Neural progenitor cell (in vitro differentiated cells): ENCODE measurements at regions not wholly inside any gene's neighbourhood (a gene's known extent, or its start where the extent isn't known, plus 50 kb on each side); places are given as distances from the start of the nearest gene placed in this dataset.

Source experiments
- DNase-seq: peaks from one replicate; pipeline ENCODE4 v3.0.0-alpha.2; 2016; ENCODE audit warnings: low spot score
- H2AFZ ChIP-seq: fragments of 200-600 bp; sonication (generic); replicated peaks from 2 replicates; pipeline ENCODE4 v1.6.1; 2016; ENCODE audit warnings: antibody characterized with exemption
- H3F3A ChIP-seq: fragments of 200-600 bp; sonication (generic); 2 replicates; pipeline ENCODE4 v1.6.1; 2016; ENCODE audit warnings: antibody characterized with exemption, low read depth
- H3K27ac ChIP-seq: fragments of 200-600 bp; sonication (generic); 2 replicates; pipeline ENCODE4 v1.5.1; 2016; ENCODE audit warnings: mild to moderate bottlenecking
- H3K27me3 ChIP-seq: fragments of 200-600 bp; sonication (generic); 2 replicates; pipeline ENCODE4 v1.6.1; 2016; ENCODE audit warnings: mild to moderate bottlenecking, moderate library complexity
- H3K36me3 ChIP-seq: fragments of 200-600 bp; sonication (generic); 2 replicates; pipeline ENCODE4 v1.5.1; 2016
- H3K4me1 ChIP-seq: fragments of 200-600 bp; sonication (generic); 2 replicates; pipeline ENCODE4 v1.6.1; 2016; ENCODE audit warnings: mixed run types
- H3K4me2 ChIP-seq: fragments of 200-600 bp; sonication (generic); 2 replicates; pipeline ENCODE4 v1.6.1; 2016
- H3K4me3 ChIP-seq: fragments of 200-600 bp; sonication (generic); 2 replicates; pipeline ENCODE4 v1.5.1; 2016
- H3K79me2 ChIP-seq: fragments of 200-600 bp; sonication (generic); 2 replicates; pipeline ENCODE4 v1.6.1; 2016; ENCODE audit warnings: low read depth
- H3K9ac ChIP-seq: fragments of 200-600 bp; sonication (generic); 2 replicates; pipeline ENCODE4 v1.6.1; 2016
- H3K9me3 ChIP-seq: fragments of 200-600 bp; sonication (generic); 2 replicates; pipeline ENCODE4 v1.5.1; 2016; ENCODE audit warnings: low read depth
- H4K20me1 ChIP-seq: fragments of 200-600 bp; sonication (generic); 2 replicates; pipeline ENCODE4 v1.6.1; 2016; ENCODE audit warnings: low read depth
- H3K27ac Mint-ChIP-seq: 3 replicates; pipeline ENCODE4 v1.8.0; 2021; ENCODE audit warnings: mixed read lengths
- H3K27me3 Mint-ChIP-seq: 2 replicates; pipeline ENCODE4 v1.8.0; 2022; ENCODE audit warnings: low read depth, mild to moderate bottlenecking, inconsistent platforms, moderate library complexity, mixed read lengths; ENCODE audit not compliant: insufficient read depth
- H3K36me3 Mint-ChIP-seq: 3 replicates; pipeline ENCODE4 v1.8.0; 2021; ENCODE audit warnings: mixed read lengths
- H3K4me1 Mint-ChIP-seq: 3 replicates; pipeline ENCODE4 v1.8.0; 2021; ENCODE audit warnings: mixed read lengths
- H3K4me3 Mint-ChIP-seq: 3 replicates; pipeline ENCODE4 v1.8.0; 2021; ENCODE audit warnings: mild to moderate bottlenecking, moderate library complexity, mixed read lengths
- H3K9me3 Mint-ChIP-seq: 3 replicates; pipeline ENCODE4 v1.8.0; 2020; ENCODE audit warnings: mixed read lengths
- CTCF ChIP-seq: fragments of 200-600 bp; sonication (generic); IDR thresholded peaks from 2 replicates; pipeline ENCODE4 v1.5.1; 2017; ENCODE audit warnings: antibody characterized with exemption, mild to moderate bottlenecking
- EZH2 ChIP-seq: fragments of 200-600 bp; sonication (generic); IDR thresholded peaks from 2 replicates; pipeline ENCODE4 v1.6.1; 2017; ENCODE audit warnings: antibody characterized with exemption, mild to moderate bottlenecking, moderate library complexity
- EZH2phosphoT487 ChIP-seq: fragments of 200-600 bp; sonication (generic); IDR thresholded peaks from 2 replicates; pipeline ENCODE4 v1.6.1; 2017; ENCODE audit warnings: antibody characterized with exemption

DNA sequence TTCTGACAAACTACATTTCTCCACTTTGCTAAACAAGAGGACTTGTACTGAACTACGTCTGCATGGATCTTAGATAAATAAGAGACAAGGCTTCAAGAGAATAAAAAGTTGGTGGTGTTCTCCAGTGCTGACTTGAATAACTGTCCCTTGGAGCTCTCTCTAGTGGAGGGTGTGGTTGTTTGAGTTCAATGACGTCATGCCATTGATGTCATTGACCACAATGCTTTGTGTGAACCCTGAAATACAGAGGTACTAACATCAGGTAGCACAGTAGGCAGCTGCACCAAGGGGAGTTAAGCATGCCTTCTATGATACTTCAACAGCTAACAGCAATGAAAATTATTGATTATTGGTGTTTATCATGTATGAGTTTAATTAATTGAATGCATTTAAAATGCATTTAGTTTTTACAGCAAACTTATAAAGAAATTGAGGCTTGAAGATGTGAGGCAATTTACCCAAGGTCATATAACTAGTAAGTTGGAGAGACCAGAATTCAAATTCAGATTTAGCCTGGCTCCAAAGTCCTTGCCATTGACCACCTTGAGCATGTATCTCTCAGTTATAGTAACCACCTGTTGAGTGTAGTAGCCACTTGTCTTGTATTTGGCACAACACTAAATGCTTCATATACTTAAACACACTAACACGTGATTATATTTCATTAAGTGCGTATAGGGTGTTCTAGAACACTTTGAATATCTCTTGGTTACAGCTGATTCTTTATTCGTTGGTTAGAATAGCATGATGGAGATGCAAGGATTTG is 126.0 kb upstream of the ANKRD28 start:
- no peak for DNase-seq
- Mint-ChIP-seq H3K9me3 (peaks cover 10% of the 10 kb centered on the region), H3K27me3 (no peaks in the 10 kb centered on the region), H3K4me3 (no peak overlapping the region), H3K27ac (no peak overlapping the region), H3K4me1 (peaks cover 9% of the 10 kb centered on the region), H3K36me3 (peaks cover 2% of the 10 kb centered on the region)
- Histone ChIP-seq H3K27ac (no peak overlapping the region), H3F3A (peaks cover 7% of the 10 kb centered on the region), H4K20me1 (no peaks in the 10 kb centered on the region), H3K4me2 (no peak overlapping the region), H3K4me3 (no peak overlapping the region), H3K9me3 (no peaks in the 10 kb centered on the region), H3K4me1 (peaks cover 9% of the 10 kb centered on the region), H3K36me3 (no peaks in the 10 kb centered on the region), H3K27me3 (no peaks in the 10 kb centered on the region), H2AFZ (no peak overlapping the region), H3K9ac (no peak overlapping the region), H3K79me2 (no peaks in the 10 kb centered on the region)
- TF ChIP-seq EZH2phosphoT487 (no peak), CTCF (no peak), EZH2 (no peak)

DNA sequence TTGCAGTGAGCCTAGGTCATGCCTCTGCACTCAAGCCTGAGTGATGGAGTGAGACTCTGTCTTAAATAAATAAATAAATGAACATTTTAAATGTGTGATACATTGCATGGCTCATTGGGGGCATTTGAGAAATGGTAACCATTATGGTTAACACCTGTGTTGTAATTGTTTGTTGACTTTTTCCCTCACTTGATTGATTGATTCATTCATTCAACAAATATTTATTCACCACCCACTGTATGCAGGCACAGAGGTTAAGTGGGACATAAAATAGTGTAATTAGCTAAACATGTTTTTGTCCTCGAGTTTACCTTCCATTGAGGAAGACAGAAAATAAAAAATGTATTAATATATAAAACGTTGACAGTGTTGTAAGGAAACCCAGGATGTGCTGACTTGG is 127.1 kb upstream of the ANKRD28 start:
- no peak for DNase-seq
- H3K27ac Mint-ChIP-seq: no peak overlapping the region
- H3K27me3 ChIP-seq: no peaks in the 10 kb centered on the region
- H4K20me1 ChIP-seq: no peaks in the 10 kb centered on the region
- peaks cover 18% of the 10 kb centered on the region for H3K4me1 ChIP-seq
- H3K27ac ChIP-seq: no peak overlapping the region
- TF ChIP-seq EZH2phosphoT487: no peak
- no peak for TF ChIP-seq EZH2
- TF ChIP-seq CTCF: no peak
- no peak overlapping the region for H3K4me2 ChIP-seq
- H3K9ac ChIP-seq: no peak overlapping the region
- peaks cover 2% of the 10 kb centered on the region for H3K36me3 Mint-ChIP-seq
- no peaks in the 10 kb centered on the region for H3K79me2 ChIP-seq
- H2AFZ ChIP-seq: no peak overlapping the region
- peaks cover 10% of the 10 kb centered on the region for H3K9me3 Mint-ChIP-seq
- peaks cover 16% of the 10 kb centered on the region for H3K4me1 Mint-ChIP-seq
- H3K36me3 ChIP-seq: no peaks in the 10 kb centered on the region
- peaks cover 18% of the 10 kb centered on the region for H3F3A ChIP-seq
- no peaks in the 10 kb centered on the region for H3K9me3 ChIP-seq
- no peaks in the 10 kb centered on the region for H3K27me3 Mint-ChIP-seq
- no peak overlapping the region for H3K4me3 Mint-ChIP-seq
- no peak overlapping the region for H3K4me3 ChIP-seq

- Histone ChIP-seq H3K9me3 (no peaks in the 10 kb centered on the region), H3K36me3 (no peaks in the 10 kb centered on the region), H3K79me2 (no peaks in the 10 kb centered on the region), H3K4me1 (peaks cover 30% of the 10 kb centered on the region), H3K27ac (no peak overlapping the region), H2AFZ (no peak overlapping the region), H3K27me3 (no peaks in the 10 kb centered on the region), H3K4me3 (no peak overlapping the region), H3K4me2 (no peak overlapping the region), H4K20me1 (no peaks in the 10 kb centered on the region), H3F3A (peaks cover 29% of the 10 kb centered on the region), H3K9ac (no peak overlapping the region)
- TF ChIP-seq EZH2phosphoT487: no peak
- no peak for TF ChIP-seq CTCF
- TF ChIP-seq EZH2: no peak
- no peak for DNase-seq
- H3K27ac Mint-ChIP-seq: no peak overlapping the region
- peaks cover 22% of the 10 kb centered on the region for H3K4me1 Mint-ChIP-seq
- H3K36me3 Mint-ChIP-seq: peaks cover 2% of the 10 kb centered on the region
- H3K4me3 Mint-ChIP-seq: no peak overlapping the region
- peaks cover 10% of the 10 kb centered on the region for H3K9me3 Mint-ChIP-seq
- no peaks in the 10 kb centered on the region for H3K27me3 Mint-ChIP-seq
Observed at GRCh38 chr3:15926871-15927270, 129.1 kb upstream of the ANKRD28 start.
